Dermis microvascular lymphatic vessel endothelial cell (primary cell): ENCODE measurements at regions not wholly inside any gene's neighbourhood (a gene's known extent, or its start where the extent isn't known, plus 50 kb on each side); places are given as distances from the start of the nearest gene placed in this dataset.

Experiments
- DNase-seq, 2 donors: peaks; one replicate each; pipeline versions ENCODE4 v3.0.0 to v3.0.0-alpha.2; 2010; ENCODE audit warnings: low read depth in 2 of 2

DNA sequence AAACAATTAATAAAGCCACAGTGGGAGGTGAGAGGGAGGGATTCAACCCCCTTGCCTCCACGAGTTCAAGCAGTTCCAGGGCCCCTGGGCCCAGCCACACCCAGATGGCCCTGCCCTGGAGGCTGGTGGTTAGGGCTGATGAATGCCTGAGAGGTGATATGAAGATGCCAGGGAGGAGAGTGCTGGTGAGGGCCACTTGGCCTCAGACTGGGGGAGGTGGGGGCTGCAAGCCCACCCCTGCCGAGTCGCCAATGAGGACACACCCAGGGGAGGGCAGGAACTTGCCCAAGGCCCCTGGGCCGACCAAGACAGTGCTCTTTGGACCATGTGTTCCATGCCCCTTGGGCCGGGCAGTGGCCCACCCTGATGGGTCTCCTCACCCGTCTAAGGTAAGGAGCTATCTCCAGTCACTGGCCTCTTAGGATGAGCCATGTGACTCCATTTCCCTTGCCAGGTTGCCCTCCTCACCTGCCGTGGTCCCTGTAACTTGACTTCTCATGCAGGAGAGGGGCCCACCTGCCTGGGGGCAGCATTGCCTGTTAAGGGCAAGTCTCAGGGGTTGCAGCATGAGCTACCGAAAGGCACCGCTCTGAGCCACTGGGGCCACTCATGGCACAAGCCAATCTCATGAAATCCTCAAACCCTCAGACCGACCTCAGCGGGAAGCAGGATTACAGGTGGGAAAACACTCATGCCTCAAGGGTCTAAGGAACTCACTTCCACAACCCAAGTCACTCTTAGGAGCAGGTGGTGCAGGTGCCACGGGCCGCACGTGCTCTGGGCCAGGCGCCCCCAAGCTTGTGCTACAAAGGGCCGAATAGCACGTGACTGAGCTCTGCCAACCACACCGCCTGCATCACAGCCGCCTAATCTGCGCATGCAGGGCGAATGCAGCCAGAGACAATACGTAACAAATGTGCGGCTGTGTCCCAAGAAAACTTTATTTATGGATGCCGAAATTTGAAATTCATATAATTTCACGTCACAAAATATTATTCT is 147.4 kb upstream of the MLN start:
- DNase-seq, result no peak

DNA sequence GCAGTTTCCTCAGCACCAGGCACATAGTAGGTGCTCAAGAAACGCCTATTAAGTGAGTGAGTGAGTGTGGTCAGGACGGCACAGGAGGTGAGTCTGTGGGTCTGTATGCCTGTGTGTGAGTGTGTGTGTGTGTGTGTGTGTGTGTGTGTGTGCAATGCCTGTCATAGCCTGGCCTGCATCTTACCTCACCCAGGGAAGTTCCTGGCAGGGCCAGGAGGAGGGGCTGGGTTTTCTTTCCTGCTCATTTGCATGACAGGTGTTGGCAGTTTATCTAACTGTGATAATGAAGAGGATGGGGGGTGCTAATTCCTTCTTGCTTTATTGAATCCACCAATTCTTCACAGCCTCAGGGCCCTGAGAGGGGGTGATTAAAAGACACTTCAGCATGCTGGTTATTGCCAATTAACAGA is 146.7 kb upstream of the MLN start:
- DNase-seq, result no peak

DNA sequence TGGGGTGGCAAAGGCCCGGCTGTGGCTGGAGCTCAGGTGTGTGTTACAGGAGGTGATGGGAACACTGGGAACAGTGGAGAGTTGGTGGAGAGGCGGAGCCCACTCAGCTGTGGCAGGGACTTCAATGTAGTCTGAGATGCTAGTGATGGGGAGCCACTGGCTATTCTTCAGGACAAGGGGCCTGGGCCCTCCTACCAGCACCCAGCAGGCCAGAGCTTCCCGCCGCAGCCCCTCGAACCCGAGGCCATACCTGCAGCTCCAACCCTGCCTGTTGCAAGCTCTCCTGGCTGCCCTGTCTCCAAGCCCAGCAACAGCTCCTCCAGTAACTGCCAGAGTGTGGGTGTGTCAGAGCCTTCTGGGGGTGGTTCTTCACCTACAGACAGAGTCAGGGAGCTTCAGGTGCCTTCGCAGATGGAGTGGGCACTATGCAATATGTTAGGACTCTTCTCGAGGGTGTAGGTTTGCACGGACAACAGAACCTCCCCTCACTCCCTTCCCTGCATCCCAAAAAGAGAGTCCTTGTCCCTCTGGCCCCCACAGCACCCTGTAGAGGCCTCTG is 146.2 kb upstream of the MLN start:
- no peak for DNase-seq

GRCh38 chr6:33949111-33949510 is 145.3 kb upstream of the MLN start:
- no peak for DNase-seq

- DNase-seq, result no peak
These were observed 144.3 kb upstream of the MLN start for GRCh38 chr6:33947916-33948594.

DNA sequence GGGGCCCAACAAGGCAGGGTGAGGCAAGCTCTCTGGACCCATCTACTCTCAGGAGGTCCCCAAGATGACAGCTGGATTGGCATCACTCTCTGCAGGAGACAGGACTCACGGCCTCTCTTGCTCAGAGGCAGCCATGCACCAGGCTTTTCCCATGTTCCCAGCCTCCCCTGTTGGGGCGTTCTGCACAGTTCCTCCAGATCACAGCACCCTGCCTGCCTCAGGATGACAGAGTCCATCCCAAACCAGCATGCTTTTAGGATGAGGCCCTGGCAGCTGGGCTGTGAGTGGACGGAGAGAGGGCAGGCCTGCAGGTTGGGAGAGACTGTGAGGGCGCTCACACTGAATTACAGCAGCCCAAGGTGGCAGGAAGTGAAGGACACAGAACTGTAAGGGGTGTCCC is 143.2 kb upstream of the MLN start:
- no peak for DNase-seq

GRCh38 chr6:33945931-33946330 is 142.1 kb upstream of the MLN start:
- DNase-seq, result no peak

- no peak for DNase-seq
These were observed 141.0 kb upstream of the MLN start for GRCh38 chr6:33944686-33945411.

GRCh38 chr6:33936886-33937285 is 133.1 kb upstream of the MLN start:
- DNase-seq, result peak; percentile 4 to 43

DNA sequence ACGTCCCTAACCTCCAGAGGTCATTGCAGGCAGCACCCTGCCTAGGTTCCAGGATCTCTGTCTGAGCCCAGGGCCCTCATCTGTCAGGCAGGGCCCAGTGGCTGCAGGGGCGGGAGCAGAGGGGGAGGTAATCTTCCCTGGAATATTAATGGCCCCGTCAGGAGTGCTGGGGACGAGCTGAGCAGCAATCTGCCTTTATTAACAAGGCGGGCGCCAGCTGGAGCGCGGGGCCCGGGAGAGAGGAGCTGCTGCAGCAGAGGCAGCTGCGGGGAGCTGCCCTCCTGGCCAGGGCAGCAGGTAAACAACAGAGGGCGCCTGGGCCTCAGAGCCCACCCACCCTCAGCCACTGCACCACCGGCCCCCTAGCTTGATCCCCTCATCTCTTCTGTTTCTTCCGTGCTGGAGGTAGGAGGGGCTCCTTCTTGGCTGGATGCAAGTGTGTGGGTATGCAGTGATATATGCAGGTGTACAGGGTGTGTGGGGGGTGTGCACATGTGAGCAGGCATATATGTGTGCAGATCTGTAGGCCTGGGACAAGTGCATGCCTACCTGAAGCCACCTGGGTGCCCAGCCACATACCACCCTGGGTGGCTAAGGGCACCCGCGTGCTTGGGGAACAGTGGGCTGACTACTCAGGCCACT is 131.8 kb upstream of the MLN start:
- no peak for DNase-seq

GRCh38 chr6:33934731-33935270 is 131.0 kb upstream of the MLN start:
- DNase-seq, result no peak

GRCh38 chr6:33933101-33933500 is 129.3 kb upstream of the MLN start:
- DNase-seq, result no peak

GRCh38 chr6:33931799-33932198 is 128.0 kb upstream of the MLN start:
- DNase-seq, result no peak

DNA sequence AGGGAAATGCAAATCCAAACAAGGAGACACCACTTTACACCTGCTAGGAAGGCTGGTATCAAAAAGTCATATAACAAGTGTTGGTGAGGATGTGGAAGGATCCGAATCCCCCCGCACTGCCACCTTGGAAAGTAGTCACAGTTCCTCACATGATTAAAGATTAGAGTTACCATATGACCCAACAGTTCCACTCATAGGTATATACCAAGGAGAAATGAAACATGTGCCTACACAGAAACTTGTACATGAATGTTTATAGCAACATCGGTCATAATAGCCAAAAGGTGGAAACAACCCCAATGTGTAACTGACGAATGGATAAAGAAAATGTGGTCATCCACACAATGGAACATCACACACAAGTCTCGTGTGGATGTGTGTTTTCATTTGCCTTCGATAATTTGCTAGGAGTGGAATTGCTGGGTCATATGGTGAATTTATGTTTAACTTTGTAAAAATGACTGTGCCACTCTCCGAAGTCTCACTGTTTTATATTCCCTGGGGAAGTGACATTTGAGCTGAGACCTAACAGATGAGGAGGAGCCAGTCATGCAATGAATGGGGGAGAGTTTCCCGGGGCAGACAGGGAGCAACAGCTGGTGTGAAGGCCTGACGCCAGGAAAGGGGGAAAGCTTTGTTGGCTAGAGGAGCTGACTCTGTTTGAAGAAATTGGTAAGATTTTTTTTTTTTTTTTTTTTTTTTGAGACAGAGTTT is 125.9 kb upstream of the MLN start:
- DNase-seq, result no peak

GRCh38 chr6:33927616-33928015 is 123.8 kb upstream of the MLN start:
- no peak for DNase-seq

DNA sequence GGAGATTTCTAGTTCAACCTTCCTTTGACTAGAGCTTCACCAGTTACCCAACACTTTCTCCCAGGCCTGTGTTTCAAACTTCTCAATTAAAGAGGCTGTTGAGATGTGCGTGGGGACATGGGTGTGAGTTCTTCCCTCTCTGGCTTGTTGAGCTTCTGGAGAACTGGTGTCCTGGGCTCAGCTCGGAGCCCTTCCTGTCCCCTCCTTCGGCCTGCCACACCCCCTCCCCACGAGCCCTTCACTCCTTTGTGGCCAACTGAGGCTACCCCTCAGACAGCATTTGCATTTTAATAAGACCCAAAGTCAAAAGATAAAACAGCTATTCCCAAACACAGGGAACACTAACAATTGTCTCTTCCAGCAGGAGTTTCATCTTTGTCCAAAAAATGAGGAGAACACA is 123.3 kb upstream of the MLN start:
- DNase-seq, result no peak

DNA sequence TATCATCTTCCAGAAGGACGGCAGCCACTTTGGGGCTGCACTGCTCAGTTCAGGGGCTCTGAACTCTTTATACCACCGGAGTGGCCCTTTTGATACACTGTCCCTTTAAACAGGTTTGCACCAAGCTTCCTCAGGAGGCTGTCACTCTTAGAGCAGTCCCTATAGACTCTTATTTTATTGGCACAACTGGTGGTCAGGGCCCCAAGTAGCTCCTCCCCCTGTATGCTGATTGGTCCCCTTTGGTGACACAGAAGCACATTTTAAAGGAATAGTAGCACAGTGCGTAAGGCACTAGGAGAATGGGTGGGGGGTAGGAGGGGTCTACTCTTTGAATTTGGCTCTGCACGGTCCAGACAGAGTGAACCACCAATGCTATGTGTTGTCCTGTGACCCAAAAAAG is 122.6 kb upstream of the MLN start:
- peak in 1 of 2 donors; percentile 5 for DNase-seq

DNA sequence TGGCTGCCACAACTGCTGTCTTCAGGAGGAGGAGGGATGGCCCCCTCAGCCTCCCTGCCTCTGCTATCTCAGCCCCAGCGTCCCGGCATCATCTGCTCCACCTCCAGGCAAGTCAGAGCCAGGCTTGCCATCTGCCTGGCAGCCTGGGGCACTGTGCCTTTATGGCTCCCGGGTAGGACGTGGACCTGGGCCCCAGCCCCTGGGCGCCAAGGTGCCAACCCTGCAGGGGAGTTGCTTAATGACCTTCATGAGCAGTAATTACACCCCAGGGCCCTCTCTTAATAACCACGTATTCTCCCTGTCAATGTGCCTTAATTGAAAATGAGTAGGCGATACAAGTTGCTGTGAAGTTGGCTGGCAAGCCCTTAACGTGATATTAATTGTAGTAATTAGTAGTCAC is 122.1 kb upstream of the MLN start:
- DNase-seq, result no peak

- DNase-seq, result no peak
These were observed 121.4 kb upstream of the MLN start for GRCh38 chr6:33925210-33925609.

DNA sequence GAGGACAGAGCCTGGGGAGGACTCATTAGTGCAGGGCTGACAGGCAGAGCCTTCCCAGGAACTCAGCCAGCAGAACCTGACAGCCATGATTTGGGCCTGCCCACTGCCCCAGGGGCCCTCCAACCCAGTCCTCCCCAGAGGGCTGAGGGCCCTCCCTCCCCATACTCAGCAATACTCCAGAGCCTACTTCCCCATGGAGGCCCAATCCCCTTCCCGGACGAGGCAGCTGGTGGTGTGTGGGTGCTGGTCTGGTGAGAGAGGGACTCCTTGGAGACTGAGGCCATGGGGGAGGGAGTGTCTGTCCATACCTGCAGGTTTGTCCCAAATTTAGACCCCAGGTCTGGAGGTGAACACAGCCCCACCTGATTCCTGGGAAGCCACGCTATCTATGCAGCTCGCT is 120.9 kb upstream of the MLN start:
- no peak for DNase-seq
